CD4-positive, alpha-beta T cell treated with Interleukin-17A for 4 hours (primary cell): ENCODE measurements at regions not wholly inside any gene's neighbourhood (a gene's known extent, or its start where the extent isn't known, plus 50 kb on each side); places are given as distances from the start of the nearest gene placed in this dataset.

Source experiments
- DNase-seq: peaks from one replicate; pipeline ENCODE4 v3.0.0-alpha.2; 2020; ENCODE audit warnings: mixed read lengths

DNA sequence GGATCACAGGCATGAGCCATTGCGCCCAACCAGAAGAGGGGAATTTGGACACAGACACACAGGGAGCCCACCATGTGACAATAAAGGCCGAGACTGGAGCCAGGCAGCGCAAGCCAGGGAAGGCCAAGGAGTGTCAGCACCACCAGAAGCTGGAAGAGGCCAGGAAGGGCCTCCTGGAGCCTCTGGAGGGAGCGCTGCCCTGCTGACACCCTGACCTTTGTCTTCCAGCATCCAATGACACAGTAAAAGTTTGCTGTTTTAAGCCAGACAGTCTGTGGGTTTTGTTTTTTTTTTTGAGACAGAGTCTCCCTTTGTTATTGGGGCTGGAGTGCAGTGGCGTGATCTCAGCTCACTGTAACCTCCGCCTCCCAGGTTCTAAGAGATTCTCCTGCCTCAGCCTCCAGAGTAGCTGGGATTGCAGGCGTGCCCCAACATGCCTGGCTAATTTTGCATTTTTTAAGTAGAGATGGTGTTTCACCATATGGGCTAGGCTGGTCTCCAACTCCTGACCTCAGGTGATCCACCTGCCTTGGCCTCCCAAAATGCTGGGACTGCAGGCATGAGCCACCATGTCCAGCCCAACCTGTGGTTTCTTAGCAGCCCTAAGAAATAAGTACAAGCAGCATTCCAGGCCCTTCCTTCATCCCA, 215.8 kb downstream of the CTTN start:
- DNase-seq: no peak

GRCh38 chr11:70615036-70615875, 216.9 kb downstream of the CTTN start:
- no peak for DNase-seq

DNA sequence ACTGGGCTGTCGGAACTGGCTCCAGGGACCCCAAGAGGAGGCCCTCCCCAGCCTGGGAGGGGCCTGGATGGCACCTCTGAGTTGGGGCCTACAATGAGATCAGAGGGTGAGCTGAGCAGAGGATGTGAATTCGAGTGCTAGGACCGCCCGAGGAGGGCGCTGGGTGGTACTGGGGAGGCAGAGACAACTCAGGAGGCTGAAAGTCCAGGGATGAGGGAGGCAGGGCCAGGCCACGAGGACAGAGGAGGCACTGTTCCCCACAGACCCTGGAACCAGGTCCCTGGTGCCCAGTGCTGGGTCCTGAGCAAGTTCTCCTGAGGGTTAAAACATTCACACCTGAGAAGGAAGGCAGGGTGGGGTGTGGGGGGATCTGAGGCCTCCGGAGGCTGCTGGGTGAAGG, 218.0 kb downstream of the CTTN start:
- DNase-seq: no peak

GRCh38 chr11:70616938-70617654, 218.8 kb downstream of the CTTN start:
- no peak for DNase-seq

GRCh38 chr11:70618431-70619101, 220.2 kb downstream of the CTTN start:
- no peak for DNase-seq

GRCh38 chr11:70619591-70619990, 221.3 kb downstream of the CTTN start:
- DNase-seq: no peak

- DNase-seq: no peak
Observed at GRCh38 chr11:70620510-70621184, 222.3 kb downstream of the CTTN start.

DNA sequence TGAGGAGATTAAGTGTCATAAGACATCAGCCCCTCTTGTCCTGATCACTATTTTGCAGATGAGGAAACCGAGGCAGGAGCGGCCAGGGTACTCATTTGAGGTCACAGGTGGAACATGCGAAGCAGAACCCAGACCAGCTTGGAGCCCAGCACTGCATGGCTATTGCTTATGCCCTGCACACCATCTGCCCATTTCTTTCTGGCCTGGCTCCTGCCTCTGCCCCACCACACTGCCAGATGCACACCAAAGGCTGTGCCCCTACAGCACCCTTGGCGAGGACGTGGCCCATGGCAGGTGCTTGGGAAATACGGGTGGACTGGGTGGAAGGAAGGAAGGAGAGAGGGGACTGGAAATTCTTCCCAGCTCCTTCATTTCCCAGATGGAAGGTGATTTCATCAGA, 222.9 kb downstream of the CTTN start:
- DNase-seq: no peak

- no peak for DNase-seq
Observed at GRCh38 chr11:70622091-70622490, 223.8 kb downstream of the CTTN start.

- DNase-seq: no peak
Observed at GRCh38 chr11:70623906-70624597, 225.7 kb downstream of the CTTN start.

- DNase-seq: no peak
Observed at GRCh38 chr11:70624598-70624993, 226.3 kb downstream of the CTTN start.

DNA sequence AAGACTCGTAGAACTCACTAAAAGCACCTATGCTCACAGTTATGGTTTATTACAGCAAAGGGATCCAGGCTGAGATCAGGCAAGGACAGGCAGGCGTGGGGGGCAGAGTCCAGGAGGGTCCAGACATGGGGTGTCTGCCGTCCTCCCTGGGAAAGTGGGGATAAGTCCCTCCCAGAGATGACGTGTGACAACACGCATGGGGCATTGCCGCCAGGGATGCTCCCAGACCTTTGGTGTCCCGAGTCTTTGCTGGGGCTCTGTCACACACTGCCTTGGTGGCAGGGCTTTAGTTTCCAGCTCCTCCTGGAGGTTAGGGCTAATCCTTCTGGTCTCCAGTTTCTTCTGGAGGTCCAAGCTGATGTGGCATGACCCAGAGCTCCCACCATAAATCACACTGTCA, 226.7 kb downstream of the CTTN start:
- no peak for DNase-seq

- DNase-seq: no peak
Observed at GRCh38 chr11:70625582-70626518, 227.5 kb downstream of the CTTN start.

DNA sequence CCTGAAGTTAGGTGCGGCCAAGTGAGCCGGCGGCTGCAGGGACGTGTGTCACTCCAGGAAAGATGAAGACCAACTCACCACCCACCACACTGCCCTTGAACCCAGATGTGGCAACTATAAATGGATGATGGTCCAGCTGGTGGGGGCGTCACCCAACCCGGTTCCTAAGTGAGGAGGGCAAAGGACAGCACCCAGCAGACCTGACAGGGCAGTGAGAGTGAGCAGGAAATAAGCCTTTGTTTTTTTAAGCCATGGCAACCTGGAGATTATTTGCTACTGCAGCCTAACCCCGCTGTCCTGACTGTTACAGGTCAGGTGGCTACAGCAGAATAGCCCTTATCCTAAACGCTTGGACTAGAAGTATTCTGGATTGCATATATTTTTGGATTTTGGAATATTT, 228.9 kb downstream of the CTTN start:
- no peak for DNase-seq

GRCh38 chr11:70628176-70628854, 230.0 kb downstream of the CTTN start:
- DNase-seq: no peak

GRCh38 chr11:70628855-70629844, 230.8 kb downstream of the CTTN start:
- DNase-seq: no peak

DNA sequence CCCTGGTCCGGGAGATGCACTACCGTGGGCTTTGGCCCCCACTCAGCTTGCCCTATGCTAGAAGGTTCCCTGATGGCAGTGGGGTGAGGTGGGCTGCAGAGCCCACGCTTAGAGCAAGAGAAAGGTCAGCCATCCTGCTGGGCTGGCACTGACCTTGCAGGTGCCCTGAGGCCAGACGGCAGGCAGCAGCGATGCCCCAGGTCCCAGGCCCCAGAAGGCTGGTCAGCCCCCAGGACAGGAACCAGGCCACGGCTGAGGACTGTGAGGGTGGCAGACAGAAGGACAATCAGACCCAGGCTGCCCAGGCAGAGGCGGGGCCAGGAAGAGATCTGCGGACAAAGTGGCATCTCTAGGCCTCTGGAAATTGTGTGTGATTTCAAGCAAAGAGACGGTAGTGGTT, 231.7 kb downstream of the CTTN start:
- DNase-seq: no peak

- DNase-seq: no peak
Observed at GRCh38 chr11:70630816-70631623, 232.7 kb downstream of the CTTN start.
